WTC11 (cell line): ENCODE measurements at regions not wholly inside any gene's neighbourhood (a gene's known extent, or its start where the extent isn't known, plus 50 kb on each side); places are given as distances from the start of the nearest gene placed in this dataset.

ENCODE experiments used
- ATAC-seq: fragments of 200-7000 bp; cut with Tn5 transposase; 2 replicates; pipeline ENCODE4 v1.10.0; 2021; ENCODE audit warnings: mild to moderate bottlenecking, moderate library complexity
- CTCF ChIA-PET: fragments of 300-600 bp; sonication (Branson Sonifier 250); formaldehyde crosslinking; loops from one replicate; lab custom pipeline; 2021; ENCODE audit warnings: antibody characterized with exemption; lab: Charles Lee
- POLR2A ChIA-PET: fragments of 350-600 bp; sonication (Branson Sonifier 250); formaldehyde crosslinking; loops from one replicate; lab custom pipeline; 2021; ENCODE audit warnings: antibody characterized with exemption; lab: Charles Lee
- DNase-seq: peaks from one replicate; pipeline ENCODE4 v3.0.0; 2021; ENCODE audit warnings: low spot score
- H3K27ac Mint-ChIP-seq: 2 replicates; pipeline ENCODE4 v1.8.0; 2021; ENCODE audit warnings: mixed read lengths
- H3K27me3 Mint-ChIP-seq: 2 replicates; pipeline ENCODE4 v1.8.0; 2021; ENCODE audit warnings: low read depth, mild to moderate bottlenecking, moderate library complexity, mixed read lengths
- H3K36me3 Mint-ChIP-seq: 2 replicates; pipeline ENCODE4 v1.8.0; 2021; ENCODE audit warnings: mixed read lengths
- H3K4me1 Mint-ChIP-seq: 2 replicates; pipeline ENCODE4 v1.8.0; 2022; ENCODE audit warnings: mixed read lengths
- H3K4me3 Mint-ChIP-seq: 2 replicates; pipeline ENCODE4 v1.8.0; 2021; ENCODE audit warnings: mild to moderate bottlenecking, moderate library complexity, mixed read lengths
- H3K9me3 Mint-ChIP-seq: 2 replicates; pipeline ENCODE4 v1.8.0; 2021; ENCODE audit warnings: mixed read lengths
- AR ChIP-seq: fragments of 250-450 bp; sonication (Bioruptor Pico); IDR thresholded peaks from 2 replicates; pipeline ENCODE4 v1.9.0; 2021; ENCODE audit warnings: mild to moderate bottlenecking
- CDX4 ChIP-seq: fragments of 250-450 bp; sonication (Bioruptor Pico); IDR thresholded peaks from 2 replicates; pipeline ENCODE4 v1.9.0; 2021; ENCODE audit warnings: moderate library complexity, mild to moderate bottlenecking, inconsistent platforms, borderline replicate concordance
- CREB1 ChIP-seq: sonication (generic); formaldehyde crosslinking; IDR thresholded peaks from 2 replicates; pipeline ENCODE4 v1.8.0; 2023; ENCODE audit warnings: mild to moderate bottlenecking, missing genetic modification reagents
- E2F4 ChIP-seq: sonication (generic); formaldehyde crosslinking; IDR thresholded peaks from 2 replicates; pipeline ENCODE4 v1.8.1; 2022; ENCODE audit warnings: low read depth, mild to moderate bottlenecking, moderate library complexity, missing genetic modification reagents, borderline replicate concordance
- ELF4 ChIP-seq: sonication (generic); formaldehyde crosslinking; IDR thresholded peaks from 2 replicates; pipeline ENCODE4 v1.8.1; 2022; ENCODE audit warnings: low read depth, mild to moderate bottlenecking, moderate library complexity, missing genetic modification reagents
- ETV6 ChIP-seq: sonication (generic); formaldehyde crosslinking; IDR thresholded peaks from 2 replicates; pipeline ENCODE4 v1.8.1; 2022; ENCODE audit warnings: mild to moderate bottlenecking, missing genetic modification reagents
- FOXP4 ChIP-seq: sonication (generic); formaldehyde crosslinking; IDR thresholded peaks from 2 replicates; pipeline ENCODE4 v1.8.0; 2022; ENCODE audit warnings: mild to moderate bottlenecking, missing genetic modification reagents
- GRHL2 ChIP-seq: fragments of 250-450 bp; sonication (Bioruptor Pico); IDR thresholded peaks from 2 replicates; pipeline ENCODE4 v1.8.0; 2022; ENCODE audit warnings: mild to moderate bottlenecking, moderate library complexity; ENCODE audit not compliant: insufficient replicate concordance, severe bottlenecking
- HMGXB4 ChIP-seq: sonication (generic); formaldehyde crosslinking; IDR thresholded peaks from 2 replicates; pipeline ENCODE4 v1.8.1; 2023; ENCODE audit warnings: mild to moderate bottlenecking, moderate library complexity, missing genetic modification reagents
- KAT7 ChIP-seq: sonication (generic); formaldehyde crosslinking; IDR thresholded peaks from 2 replicates; pipeline ENCODE4 v1.8.1; 2023; ENCODE audit warnings: missing genetic modification reagents, mild to moderate bottlenecking, borderline replicate concordance
- NR1H2 ChIP-seq: sonication (generic); formaldehyde crosslinking; IDR thresholded peaks from 2 replicates; pipeline ENCODE4 v1.9.0; 2021; ENCODE audit warnings: mild to moderate bottlenecking, moderate library complexity, missing genetic modification reagents
- PRDM15 ChIP-seq: sonication (generic); formaldehyde crosslinking; IDR thresholded peaks from 2 replicates; pipeline ENCODE4 v1.8.0; 2022; ENCODE audit warnings: missing genetic modification reagents
- RORB ChIP-seq: fragments of 250-450 bp; sonication (Bioruptor Pico); IDR thresholded peaks from 2 replicates; pipeline ENCODE4 v1.9.0; 2021; ENCODE audit warnings: mild to moderate bottlenecking
- SMAD3 ChIP-seq: sonication (generic); formaldehyde crosslinking; IDR thresholded peaks from 2 replicates; pipeline ENCODE4 v1.8.0; 2022; ENCODE audit warnings: missing genetic modification reagents, mild to moderate bottlenecking, borderline replicate concordance
- STAT6 ChIP-seq: sonication (generic); formaldehyde crosslinking; conservative IDR thresholded peaks from 2 replicates; pipeline ENCODE4 v1.8.1; 2023; ENCODE audit warnings: mild to moderate bottlenecking, low read depth, missing genetic modification reagents, moderate library complexity
- TEAD1 ChIP-seq: sonication (generic); formaldehyde crosslinking; IDR thresholded peaks from 2 replicates; pipeline ENCODE4 v1.8.0; 2022; ENCODE audit warnings: mild to moderate bottlenecking, missing genetic modification reagents
- ZBTB21 ChIP-seq: sonication (generic); formaldehyde crosslinking; IDR thresholded peaks from 2 replicates; pipeline ENCODE4 v1.8.1; 2023; ENCODE audit warnings: mild to moderate bottlenecking, missing genetic modification reagents, borderline replicate concordance
- ZNF317 ChIP-seq: sonication (generic); formaldehyde crosslinking; IDR thresholded peaks from 2 replicates; pipeline ENCODE4 v1.8.1; 2023; ENCODE audit warnings: low read depth, mild to moderate bottlenecking, moderate library complexity, missing genetic modification reagents, borderline replicate concordance
- ZNF396 ChIP-seq: fragments of 250-450 bp; sonication (Bioruptor Pico); IDR thresholded peaks from 2 replicates; pipeline ENCODE4 v1.8.0; 2021; ENCODE audit warnings: mild to moderate bottlenecking, moderate library complexity, borderline replicate concordance

- TF ChIP-seq GRHL2 (CRISPR knock-in tag) = no peak
- no peak for TF ChIP-seq KAT7 (CRISPR knock-in tag)
- no peak for TF ChIP-seq SMAD3 (CRISPR knock-in tag)
- TF ChIP-seq FOXP4 (CRISPR knock-in tag) = no peak
- no peak for TF ChIP-seq HMGXB4 (CRISPR knock-in tag)
- no peak for TF ChIP-seq TEAD1 (CRISPR knock-in tag)
- no peak for TF ChIP-seq AR (CRISPR knock-in tag)
- no peak for TF ChIP-seq RORB (CRISPR knock-in tag)
- TF ChIP-seq E2F4 (CRISPR knock-in tag) = no peak
- TF ChIP-seq CDX4 (CRISPR knock-in tag) = no peak
- no peak for TF ChIP-seq CREB1 (CRISPR knock-in tag)
- no peak for TF ChIP-seq ETV6 (CRISPR knock-in tag)
- no peak for TF ChIP-seq PRDM15 (CRISPR knock-in tag)
- no peak for TF ChIP-seq ELF4 (CRISPR knock-in tag)
- no peak for TF ChIP-seq STAT6 (CRISPR knock-in tag)
- no peak for TF ChIP-seq ZBTB21 (CRISPR knock-in tag)
- TF ChIP-seq ZNF396 (CRISPR knock-in tag) = no peak
- no peak for TF ChIP-seq NR1H2 (CRISPR knock-in tag)
- no peak for TF ChIP-seq ZNF317
- TF ChIP-seq, all 79 proteins: peak for 0
- Mint-ChIP-seq H3K27ac (no peak overlapping the region), H3K4me1 (peaks cover 26% of the 10 kb centered on the region), H3K9me3 (no peaks in the 10 kb centered on the region), H3K27me3 (peaks cover 4% of the 10 kb centered on the region; the same call in 1 of the 2 replicates), H3K36me3 (no peaks in the 10 kb centered on the region; the same call in 1 of the 2 replicates), H3K4me3 (no peak overlapping the region)
- ChIA-PET POLR2A (interaction anchor here (0.7 to 1.6 kb wide), 2 partner anchors 33 to 54 kb away, joined by 3 read pairs; no protein-coding TSS in a partner anchor), CTCF (interaction anchor here (0.6 to 3.0 kb wide), 3 partner anchors 51 to 124 kb away, joined by 3 to 8 read pairs (median 7); no protein-coding TSS in a partner anchor)
- DNase-seq = peak; percentile 22
- ATAC-seq = peak; percentile 94
Measured at GRCh38 chr11:115581871-115582639, 77.8 kb upstream of the CADM1 start.
